IPS-18c (cell line): ENCODE measurements at regions not wholly inside any gene's neighbourhood (a gene's known extent, or its start where the extent isn't known, plus 50 kb on each side); places are given as distances from the start of the nearest gene placed in this dataset.

Source experiments
- H3K4me3 ChIP-seq: 2 replicates; pipeline ENCODE4 v1.7.0; 2013; ENCODE audit warnings: low read depth, mild to moderate bottlenecking, low read length, moderate library complexity; ENCODE audit not compliant: insufficient read depth
- H3K9me3 ChIP-seq: one replicate; pipeline ENCODE4 v1.6.1; 2013; ENCODE audit warnings: mild to moderate bottlenecking, low read length, moderate library complexity; ENCODE audit not compliant: control insufficient read depth, insufficient read depth

DNA sequence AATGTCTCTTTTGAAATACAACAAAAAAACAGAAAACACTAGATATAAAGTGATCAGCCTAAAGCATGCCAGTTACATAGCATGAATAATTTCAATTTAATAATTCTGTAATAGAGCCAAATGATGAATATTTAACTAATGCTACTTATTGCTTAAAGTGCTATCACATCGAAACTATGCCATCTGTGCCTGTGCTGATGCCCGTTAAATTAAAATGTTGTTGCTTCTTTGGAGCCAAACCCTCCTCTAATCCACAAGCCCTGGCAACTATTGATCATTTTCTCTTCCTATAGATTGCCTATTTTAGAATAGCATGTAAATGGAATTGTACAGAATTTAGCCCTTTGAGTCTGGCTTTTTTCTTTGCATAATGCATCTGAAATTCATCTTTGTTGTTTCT is 356.2 kb downstream of the CHSY3 start:
- H3K4me3 ChIP-seq = no peak overlapping the region
- H3K9me3 ChIP-seq = no peaks in the 10 kb centered on the region

DNA sequence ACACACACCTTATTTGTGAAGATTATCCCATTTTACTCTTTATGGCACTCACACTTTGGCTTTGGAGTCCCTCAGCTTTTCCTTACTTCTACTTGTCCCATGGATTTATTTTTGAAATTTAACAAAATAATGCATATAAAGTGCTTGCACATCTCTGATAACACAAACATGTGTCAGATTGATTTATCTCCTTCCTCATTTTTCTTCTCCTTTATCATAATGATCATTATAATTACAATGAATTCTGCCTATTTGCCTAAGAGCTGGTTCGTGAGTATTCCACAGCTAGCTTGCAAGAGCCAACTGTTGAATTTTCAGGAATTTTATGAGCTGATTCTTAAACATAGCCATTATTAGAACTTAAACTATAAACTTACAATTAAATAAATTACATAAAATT is 347.7 kb downstream of the CHSY3 start:
- no peak overlapping the region for H3K4me3 ChIP-seq

DNA sequence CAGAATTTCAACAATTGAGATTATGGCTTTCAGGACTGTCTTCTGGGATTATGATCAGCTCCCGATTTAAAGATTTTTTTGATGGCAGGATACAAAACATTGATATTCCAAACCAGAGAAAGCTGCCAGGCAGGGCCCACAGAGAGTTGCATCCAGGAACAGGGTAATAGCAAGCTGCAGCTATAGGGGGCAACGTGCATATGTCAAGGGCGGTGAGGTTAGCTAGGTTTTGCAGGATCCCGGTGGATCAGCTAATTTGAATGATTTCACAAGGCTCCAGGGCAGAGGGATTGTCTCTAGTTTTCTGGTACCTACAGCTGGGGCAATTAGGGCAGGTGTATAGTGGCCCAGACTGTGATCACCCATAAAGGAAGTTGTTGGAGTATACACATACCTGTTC is 339.4 kb downstream of the CHSY3 start:
- H3K4me3 ChIP-seq = no peak overlapping the region
- H3K9me3 ChIP-seq = no peaks in the 10 kb centered on the region

More for the DNA sequence above, 347.7 kb downstream of the CHSY3 start:
- H3K9me3 ChIP-seq = no peaks in the 10 kb centered on the region

DNA sequence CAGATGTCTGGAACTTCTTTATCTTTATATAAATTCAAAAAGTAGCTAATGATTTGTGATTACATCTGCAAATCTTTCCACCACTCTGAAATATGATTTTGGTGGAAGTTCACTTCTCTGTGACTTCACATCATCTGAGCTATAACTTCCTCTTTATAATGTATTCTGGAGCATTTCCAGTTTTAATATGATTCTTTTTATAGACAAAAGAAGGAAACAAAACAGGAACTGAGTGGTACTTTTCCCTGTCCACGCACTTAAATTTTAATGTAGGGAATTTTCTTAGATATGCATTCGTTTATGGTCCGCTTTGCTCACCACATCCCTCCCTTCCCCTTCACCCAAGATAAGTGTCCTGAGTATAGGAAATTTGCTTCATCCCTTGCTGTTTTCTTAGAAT is 333.5 kb downstream of the CHSY3 start:
- Histone ChIP-seq H3K4me3 (no peak overlapping the region), H3K9me3 (no peaks in the 10 kb centered on the region)
